ENCODE measurements at regions not wholly inside any gene's neighbourhood (a gene's known extent, or its start where the extent isn't known, plus 50 kb on each side); places are given as distances from the start of the nearest gene placed in this dataset.
"Not testable (repeated sequence)": the region's sequence is repeated elsewhere in the genome, so short reads cannot be mapped to it uniquely, and the experiment has no call there.

- not testable (repeated sequence) for DNase-seq (ENCODE audit: low read depth)
Observed at GRCh38 chr1:176396604-176397395, 66.2 kb upstream of the PAPPA2 start.

DNA sequence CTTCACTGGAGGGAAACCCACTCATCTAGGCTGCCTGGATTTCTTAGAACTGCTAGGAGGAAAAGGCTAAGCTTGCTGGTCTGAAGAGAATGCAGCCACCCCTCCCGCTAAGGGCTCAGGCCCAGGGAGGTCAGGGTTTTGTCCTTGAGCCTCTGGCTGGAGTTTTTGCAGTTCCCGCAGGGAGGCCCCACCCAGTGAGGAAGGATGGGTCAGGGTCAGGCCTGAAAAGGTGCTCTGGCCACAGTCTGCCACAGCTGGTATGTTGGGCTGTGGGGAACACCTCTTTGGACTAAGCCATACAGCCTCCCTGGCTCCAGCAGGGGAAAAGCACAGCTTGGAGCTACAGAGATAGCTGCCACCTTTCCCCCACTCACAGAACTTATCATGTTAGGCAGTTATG lies 71.4 kb upstream of the PAPPA2 start:
- no peak for DNase-seq (ENCODE audit: low read depth)

- DNase-seq (ENCODE audit: low read depth), result no peak
Observed at GRCh38 chr1:176384841-176385240, 78.1 kb upstream of the PAPPA2 start.

GRCh38 chr1:176382163-176382562 lies 80.8 kb upstream of the PAPPA2 start:
- DNase-seq (ENCODE audit: low read depth), result no peak

DNA sequence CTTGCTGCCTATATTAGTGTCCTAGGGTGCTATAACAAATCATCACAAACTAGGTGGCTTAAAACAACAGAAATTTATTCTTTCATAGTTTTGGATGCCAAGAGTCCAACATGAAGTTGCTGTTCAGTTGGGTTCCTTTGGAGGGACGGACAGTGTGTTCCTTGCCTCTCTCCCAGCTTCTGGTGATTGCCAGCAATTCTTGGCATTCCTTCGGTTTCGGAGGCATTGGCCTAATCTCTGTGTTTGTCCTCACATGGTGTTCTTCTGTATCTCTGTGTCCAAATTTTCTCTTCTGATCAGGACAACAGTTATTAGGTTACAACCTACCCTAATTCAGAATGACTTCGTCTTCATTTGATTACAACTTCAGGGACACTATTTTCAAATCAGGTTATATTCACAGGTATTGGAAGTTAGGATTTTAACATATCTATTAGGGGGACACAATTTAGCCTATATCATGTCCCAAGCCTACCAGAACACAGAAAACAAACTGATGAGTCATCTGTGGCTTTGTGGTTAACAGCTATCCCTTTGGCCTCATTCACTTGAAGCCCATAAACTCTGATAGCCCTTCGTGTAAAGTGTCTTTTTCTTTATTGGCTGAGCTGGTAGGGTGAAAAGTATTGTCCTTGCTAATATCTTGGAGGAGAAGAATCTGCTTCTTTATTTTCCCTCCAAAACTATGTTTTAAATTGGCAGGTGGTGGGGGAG lies 83.2 kb upstream of the PAPPA2 start:
- DNase-seq (ENCODE audit: low read depth), result no peak

DNA sequence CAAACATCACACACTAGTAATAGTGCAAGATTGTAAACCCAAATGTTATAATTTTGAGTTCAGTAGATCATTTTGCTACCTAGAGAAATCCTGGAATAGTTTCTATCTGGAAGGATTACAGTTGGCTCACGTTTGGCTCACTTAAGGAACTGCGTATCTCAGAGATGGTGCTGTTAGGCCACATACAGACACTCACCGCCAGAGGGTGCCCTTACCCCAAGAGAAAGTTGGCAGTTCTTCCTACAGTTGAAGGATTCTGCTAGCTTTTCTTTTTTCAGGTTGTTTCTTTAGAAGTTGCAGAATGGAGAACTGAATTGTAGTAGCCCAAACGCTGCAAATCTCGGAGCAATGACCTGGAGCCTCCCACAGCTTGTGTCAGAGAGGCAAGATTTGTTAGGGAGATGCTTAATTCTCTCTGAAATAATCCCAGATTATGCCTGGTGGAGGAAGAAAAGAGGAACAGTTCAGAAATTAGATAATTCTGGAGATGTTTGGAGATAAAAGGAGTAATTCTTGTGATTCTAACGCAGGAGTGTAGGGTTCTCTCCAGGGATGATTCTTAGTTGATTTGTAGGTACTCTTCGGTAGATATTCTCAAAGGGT lies 87.9 kb upstream of the PAPPA2 start:
- peak; percentile 32 for DNase-seq (ENCODE audit: low read depth)

DNA sequence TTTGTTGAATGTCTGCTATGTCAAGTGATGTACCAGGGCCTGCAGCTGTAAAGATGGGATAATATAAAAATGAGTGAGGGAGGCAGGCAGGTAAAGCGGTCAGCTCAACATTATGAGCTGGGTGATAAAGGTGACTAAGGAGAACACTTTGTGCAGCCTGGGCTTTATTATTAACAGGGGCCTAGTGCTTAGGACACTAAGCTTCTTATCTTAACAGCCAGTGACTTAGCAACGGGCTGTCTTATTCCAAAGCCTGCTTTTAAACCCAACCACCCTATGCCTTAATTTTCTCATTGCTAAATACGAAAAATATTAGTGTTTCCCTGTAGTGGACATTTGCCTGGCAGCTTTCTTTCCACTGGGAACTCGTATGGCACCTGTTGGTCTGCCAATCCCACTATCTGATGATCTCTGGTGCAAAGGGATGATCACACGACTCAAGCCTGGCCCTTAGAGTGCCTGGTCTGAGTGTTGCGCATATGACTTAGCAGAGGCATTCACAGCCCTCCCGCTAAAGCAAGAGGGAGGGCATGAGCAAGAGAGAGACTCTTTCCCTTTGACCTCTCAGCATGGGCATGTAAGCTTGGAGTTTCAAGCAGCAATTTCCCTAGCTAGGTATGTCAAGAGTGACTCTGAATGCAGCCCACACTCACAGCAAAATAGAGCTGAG lies 98.6 kb upstream of the PAPPA2 start:
- DNase-seq (ENCODE audit: low read depth), result no peak

- not testable (repeated sequence) for DNase-seq (ENCODE audit: low read depth)
Observed at GRCh38 chr1:176349135-176349715, 113.8 kb upstream of the PAPPA2 start.

- no peak for DNase-seq (ENCODE audit: low read depth)
Observed at GRCh38 chr1:176341656-176342055, 121.3 kb upstream of the PAPPA2 start.

DNA sequence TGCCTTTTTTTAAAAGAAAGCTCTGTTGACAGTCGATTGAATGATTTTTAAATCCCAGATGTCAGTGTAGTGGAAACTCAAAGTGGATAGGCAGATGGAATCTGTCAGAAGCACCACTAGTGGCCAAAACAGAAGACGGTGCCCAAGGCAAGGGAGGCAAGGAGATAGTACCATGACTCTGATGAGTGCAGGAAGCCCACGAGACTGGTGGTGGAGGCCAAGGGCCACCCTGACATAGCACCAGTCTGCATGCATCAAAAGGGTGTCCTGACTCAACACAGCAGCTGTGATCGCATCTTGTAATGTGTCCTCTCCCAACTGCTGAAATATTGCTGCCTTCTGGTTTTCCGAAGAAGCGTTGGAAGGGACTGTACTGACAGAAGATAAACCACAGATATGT lies 124.1 kb upstream of the PAPPA2 start:
- DNase-seq (ENCODE audit: low read depth), result no peak

- no peak for DNase-seq (ENCODE audit: low read depth)
Observed at GRCh38 chr1:176330782-176331181, 123.7 kb upstream of the COP1 start.

- DNase-seq (ENCODE audit: low read depth), result no peak
Observed at GRCh38 chr1:176325664-176326063, 118.6 kb upstream of the COP1 start.

DNA sequence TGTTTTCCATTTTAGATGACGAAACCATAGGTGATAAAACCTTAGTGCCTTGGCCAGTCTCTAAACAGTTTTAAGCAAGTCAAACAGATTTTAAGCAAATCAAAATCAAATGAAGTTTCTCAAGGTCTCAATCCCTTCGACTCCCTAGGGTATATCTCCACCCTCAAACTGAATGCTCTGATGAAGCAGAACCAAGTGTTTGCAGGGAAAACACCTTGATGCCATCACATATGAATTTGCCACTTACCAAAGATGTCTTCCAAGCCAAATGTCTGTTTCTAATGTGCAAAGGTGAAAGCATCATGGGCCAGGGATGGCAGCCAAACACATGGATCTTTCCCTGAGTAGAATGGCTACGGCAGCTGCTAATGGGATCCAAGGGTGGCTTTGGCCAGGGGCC lies 116.4 kb upstream of the COP1 start:
- DNase-seq (ENCODE audit: low read depth), result no peak

GRCh38 chr1:176315519-176316220 lies 108.6 kb upstream of the COP1 start:
- no peak for DNase-seq (ENCODE audit: low read depth)

- not testable (repeated sequence) for DNase-seq (ENCODE audit: low read depth)
Observed at GRCh38 chr1:176296602-176297001, 89.5 kb upstream of the COP1 start.

GRCh38 chr1:176285996-176286395 lies 78.9 kb upstream of the COP1 start:
- no peak for DNase-seq (ENCODE audit: low read depth)

- no peak for DNase-seq (ENCODE audit: low read depth)
Observed at GRCh38 chr1:176271572-176271971, 64.5 kb upstream of the COP1 start.
